ENCODE measurements at regions not wholly inside any gene's neighbourhood (a gene's known extent, or its start where the extent isn't known, plus 50 kb on each side); places are given as distances from the start of the nearest gene placed in this dataset.

- no peak for TF ChIP-seq CTCF (IDR thresholded peaks at IDR 0.05)
- TF ChIP-seq POLR2A (IDR thresholded peaks at IDR 0.05), result no peak
These were observed 52.7 kb upstream of the GRIP2 start for GRCh38 chr3:14592836-14593235.
